Endodermal cell (in vitro differentiated cells): ENCODE measurements at regions not wholly inside any gene's neighbourhood (a gene's known extent, or its start where the extent isn't known, plus 50 kb on each side); places are given as distances from the start of the nearest gene placed in this dataset.

Experiments used
- DNase-seq: peaks from one replicate; pipeline ENCODE4 v3.0.0-alpha.2; 2017
- H3K27ac ChIP-seq: 2 replicates; pipeline ENCODE4 v1.5.1; 2013; ENCODE audit warnings: mild to moderate bottlenecking, low read depth, low read length, moderate library complexity
- H3K27me3 ChIP-seq: 2 replicates; pipeline ENCODE4 v1.6.1; 2013; ENCODE audit warnings: mild to moderate bottlenecking, low read length, moderate library complexity; ENCODE audit not compliant: insufficient read depth, control insufficient read depth, poor library complexity, severe bottlenecking
- H3K36me3 ChIP-seq: 2 replicates; pipeline ENCODE4 v1.7.0; 2013; ENCODE audit warnings: mild to moderate bottlenecking, low read length, moderate library complexity; ENCODE audit not compliant: control insufficient read depth, insufficient read depth
- H3K4me1 ChIP-seq: one replicate; pipeline ENCODE4 v1.7.0; 2013; ENCODE audit warnings: low read length; ENCODE audit not compliant: control insufficient read depth, insufficient read depth
- H3K4me3 ChIP-seq: 2 replicates; pipeline ENCODE4 v1.5.1; 2013; ENCODE audit warnings: mild to moderate bottlenecking, low read length, moderate library complexity
- H3K9ac ChIP-seq: 2 replicates; pipeline ENCODE4 v1.6.1; 2013; ENCODE audit warnings: mild to moderate bottlenecking, low read length, moderate library complexity; ENCODE audit not compliant: poor library complexity, severe bottlenecking; ENCODE audit errors: extremely low read depth
- H3K9me3 ChIP-seq: 2 replicates; pipeline ENCODE4 v1.6.1; 2013; ENCODE audit warnings: mild to moderate bottlenecking, low read length, moderate library complexity; ENCODE audit not compliant: control insufficient read depth
- H3K27ac Mint-ChIP-seq: 2 replicates; pipeline ENCODE4 v1.8.0; 2020; ENCODE audit warnings: mixed read lengths
- H3K27me3 Mint-ChIP-seq: 2 replicates; pipeline ENCODE4 v1.8.0; 2021; ENCODE audit warnings: mild to moderate bottlenecking, mixed read lengths; ENCODE audit not compliant: insufficient read depth
- H3K36me3 Mint-ChIP-seq: 2 replicates; pipeline ENCODE4 v1.8.0; 2020; ENCODE audit warnings: low read depth, mixed read lengths
- H3K4me1 Mint-ChIP-seq: 2 replicates; pipeline ENCODE4 v1.8.0; 2020; ENCODE audit warnings: mixed read lengths
- H3K4me3 Mint-ChIP-seq: 2 replicates; pipeline ENCODE4 v1.8.0; 2020; ENCODE audit warnings: mild to moderate bottlenecking, moderate library complexity, mixed read lengths
- H3K9me3 Mint-ChIP-seq: 2 replicates; pipeline ENCODE4 v1.8.0; 2020; ENCODE audit warnings: mild to moderate bottlenecking, mixed read lengths
- CTCF ChIP-seq: fragments of 200-600 bp; sonication (generic); conservative IDR thresholded peaks from 2 replicates; pipeline ENCODE4 v1.5.0; 2021; ENCODE audit warnings: antibody characterized with exemption, mild to moderate bottlenecking
- WGBS, 2 experiments: methylation state at CpG; one replicate each; pipeline versions ENCODE4 v1.1.5 to v1.1.7; 2013; ENCODE audit warnings: missing lambda C conversion rate in 2 of 2, mixed read lengths in 1 of 2; ENCODE audit not compliant: insufficient coverage in 1 of 2, insufficient read length in 1 of 2; 5-methylcytosine and 5-hydroxymethylcytosine counted together

DNA sequence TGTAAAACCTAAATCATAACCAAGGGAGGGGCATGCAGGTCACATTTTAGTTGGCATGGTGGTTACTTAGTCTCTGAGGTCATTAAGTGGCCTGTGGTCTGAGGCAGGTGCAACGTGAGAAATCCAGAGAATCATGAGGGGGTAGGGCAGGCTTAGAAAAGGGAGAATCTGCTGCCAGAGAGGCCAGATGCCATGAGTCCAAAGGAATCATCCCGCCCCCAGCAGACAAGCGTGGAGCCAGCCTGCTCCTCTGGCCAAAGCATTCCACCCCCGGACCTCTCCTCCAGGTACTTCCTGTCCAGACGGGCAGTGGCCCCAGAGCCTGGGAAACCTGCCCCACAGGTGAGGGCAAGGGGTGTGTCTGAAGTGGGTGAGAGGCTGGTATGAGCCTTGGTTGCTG is 196.4 kb upstream of the ZNF32 start:
- no peak for TF ChIP-seq CTCF
- 93% methylated on average over 5 of the region's 5 CpGs; no CpG with 5 or more reads in 1 of the 2 experiments for WGBS, 2 experiments
- no peak overlapping the region for H3K9ac ChIP-seq
- H3K27me3 Mint-ChIP-seq = no peaks in the 10 kb centered on the region
- H3K9me3 ChIP-seq = no peaks in the 10 kb centered on the region
- H3K27ac Mint-ChIP-seq = no peak overlapping the region
- H3K27ac ChIP-seq = no peak overlapping the region
- H3K27me3 ChIP-seq = no peaks in the 10 kb centered on the region
- no peak for DNase-seq
- peaks cover 2% of the 10 kb centered on the region for H3K4me1 Mint-ChIP-seq
- H3K36me3 Mint-ChIP-seq = no peaks in the 10 kb centered on the region
- H3K4me1 ChIP-seq = no peaks in the 10 kb centered on the region
- H3K4me3 Mint-ChIP-seq = no peak overlapping the region
- H3K9me3 Mint-ChIP-seq = no peaks in the 10 kb centered on the region
- no peak overlapping the region for H3K4me3 ChIP-seq
- H3K36me3 ChIP-seq = no peaks in the 10 kb centered on the region

DNA sequence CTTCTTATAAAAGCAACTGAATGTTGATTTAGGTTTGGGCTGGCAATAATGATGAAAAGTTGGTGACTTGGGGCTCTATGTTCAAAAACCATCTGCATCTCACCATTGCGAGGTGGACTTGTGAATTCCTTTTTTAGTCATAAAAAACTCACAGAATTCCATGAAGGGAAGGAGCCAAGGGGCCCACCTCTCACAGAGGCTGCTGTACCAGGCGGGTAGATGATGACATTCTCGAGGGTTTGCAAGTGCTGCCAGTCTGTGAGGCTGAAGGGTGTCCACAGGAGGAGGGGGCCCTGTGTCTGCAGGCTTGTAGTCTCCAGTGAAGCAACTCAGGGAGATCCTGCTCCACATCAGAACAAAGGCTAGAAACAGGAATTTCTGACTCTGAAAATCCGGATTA is 195.5 kb upstream of the ZNF32 start:
- no peaks in the 10 kb centered on the region for H3K4me1 ChIP-seq
- H3K36me3 Mint-ChIP-seq = no peaks in the 10 kb centered on the region
- 91 to 100% methylated on average over 1 to 4 of the region's 4 CpGs for WGBS, 2 experiments

GRCh38 chr10:43843321-43844101 is 194.8 kb upstream of the ZNF32 start:
- WGBS, 2 experiments = 91 to 94% methylated on average over 9 of the region's 9 CpGs
- TF ChIP-seq CTCF = no peak
- DNase-seq = no peak
- Mint-ChIP-seq H3K4me3 (no peak overlapping the region), H3K36me3 (no peaks in the 10 kb centered on the region), H3K4me1 (peaks cover 2% of the 10 kb centered on the region), H3K27me3 (no peaks in the 10 kb centered on the region), H3K9me3 (no peaks in the 10 kb centered on the region), H3K27ac (no peak overlapping the region)
- H3K4me3 ChIP-seq = no peak overlapping the region
- H3K27me3 ChIP-seq = no peaks in the 10 kb centered on the region
- H3K4me1 ChIP-seq = no peaks in the 10 kb centered on the region
- no peak overlapping the region for H3K27ac ChIP-seq
- no peaks in the 10 kb centered on the region for H3K36me3 ChIP-seq
- H3K9me3 ChIP-seq = no peaks in the 10 kb centered on the region
- no peak overlapping the region for H3K9ac ChIP-seq

More for the DNA sequence above, 195.5 kb upstream of the ZNF32 start:
- Mint-ChIP-seq H3K4me1 (peaks cover 2% of the 10 kb centered on the region), H3K27ac (no peak overlapping the region), H3K9me3 (no peaks in the 10 kb centered on the region), H3K27me3 (no peaks in the 10 kb centered on the region), H3K4me3 (no peak overlapping the region)
- Histone ChIP-seq H3K27me3 (no peaks in the 10 kb centered on the region), H3K9ac (no peak overlapping the region), H3K9me3 (no peaks in the 10 kb centered on the region), H3K4me3 (no peak overlapping the region), H3K27ac (no peak overlapping the region), H3K36me3 (no peaks in the 10 kb centered on the region)
- DNase-seq = no peak
- TF ChIP-seq CTCF = no peak
